ENCODE measurements at regions not wholly inside any gene's neighbourhood (a gene's known extent, or its start where the extent isn't known, plus 50 kb on each side); places are given as distances from the start of the nearest gene placed in this dataset.

GRCh38 chr4:130395871-130396270 lies 1299.9 kb downstream of the C4orf33 start:
- no peak for DNase-seq

- DNase-seq = no peak
Measured at GRCh38 chr4:130403221-130403620, 1307.3 kb downstream of the C4orf33 start.

DNA sequence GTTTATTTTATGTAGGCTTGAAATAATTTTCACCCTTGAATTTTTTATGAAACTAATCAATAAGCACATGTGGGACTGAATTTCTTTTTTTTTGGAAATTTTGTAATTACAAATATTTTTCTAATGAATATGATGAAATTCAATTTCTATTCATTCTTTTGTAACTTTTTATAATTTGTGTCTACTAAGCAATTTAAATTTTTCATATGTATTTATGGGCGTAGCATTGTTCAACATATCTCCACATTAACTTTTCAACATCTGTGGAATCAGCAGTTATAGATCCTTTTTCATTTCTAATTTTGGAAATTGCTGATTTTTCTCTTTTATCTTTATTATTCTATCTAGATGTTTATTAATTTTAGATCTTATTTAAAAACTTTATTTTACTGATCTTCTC lies 1320.3 kb downstream of the C4orf33 start:
- DNase-seq = no peak

GRCh38 chr4:130419211-130419975 lies 1323.4 kb downstream of the C4orf33 start:
- no peak for DNase-seq

DNA sequence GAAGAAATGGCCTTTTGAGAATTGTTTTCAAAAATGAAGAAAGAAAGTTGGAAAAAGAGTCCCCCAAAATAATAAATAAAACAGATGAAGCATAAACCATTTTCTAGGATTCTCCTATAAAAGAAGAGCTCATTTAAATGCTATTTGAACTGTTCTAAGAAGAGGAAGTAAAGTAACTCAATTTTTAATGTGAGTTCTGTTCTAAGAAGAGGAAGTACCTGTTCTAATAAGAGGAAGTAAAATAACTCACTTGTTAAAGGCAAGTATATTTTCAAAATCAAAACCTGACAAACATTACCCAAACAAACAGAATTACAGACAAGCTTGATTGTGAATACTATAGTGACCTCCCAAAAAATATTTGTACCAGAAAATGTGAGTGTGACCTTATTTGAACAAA lies 1326.3 kb downstream of the C4orf33 start:
- no peak for DNase-seq

GRCh38 chr4:130424211-130424610 lies 1328.3 kb downstream of the C4orf33 start:
- no peak for DNase-seq

DNA sequence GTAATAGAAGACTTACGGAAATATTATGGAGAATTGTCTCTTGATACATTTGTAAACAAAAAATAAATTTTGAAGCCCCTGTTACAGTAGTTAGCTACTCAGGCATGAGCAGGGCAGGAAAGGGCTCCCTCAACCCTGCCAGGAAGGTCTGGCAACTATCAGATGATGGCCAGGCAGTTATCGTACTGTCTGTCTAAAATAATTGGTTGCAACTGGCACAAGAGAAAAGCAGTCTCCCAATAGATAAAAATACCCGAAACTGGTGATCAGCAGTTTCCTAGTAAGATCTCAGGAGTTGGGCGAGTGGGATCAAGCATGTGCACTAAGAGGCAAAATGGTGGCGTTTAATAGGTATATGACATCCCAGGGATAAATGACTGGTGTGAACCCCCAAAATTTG lies 1336.3 kb downstream of the C4orf33 start:
- DNase-seq = no peak

- no peak for DNase-seq
Measured at GRCh38 chr4:130449741-130450140, 1353.8 kb downstream of the C4orf33 start.

- DNase-seq = no peak
Measured at GRCh38 chr4:130468340-130468739, 1372.4 kb downstream of the C4orf33 start.

- no peak for DNase-seq
Measured at GRCh38 chr4:130478406-130478805, 1382.5 kb downstream of the C4orf33 start.

DNA sequence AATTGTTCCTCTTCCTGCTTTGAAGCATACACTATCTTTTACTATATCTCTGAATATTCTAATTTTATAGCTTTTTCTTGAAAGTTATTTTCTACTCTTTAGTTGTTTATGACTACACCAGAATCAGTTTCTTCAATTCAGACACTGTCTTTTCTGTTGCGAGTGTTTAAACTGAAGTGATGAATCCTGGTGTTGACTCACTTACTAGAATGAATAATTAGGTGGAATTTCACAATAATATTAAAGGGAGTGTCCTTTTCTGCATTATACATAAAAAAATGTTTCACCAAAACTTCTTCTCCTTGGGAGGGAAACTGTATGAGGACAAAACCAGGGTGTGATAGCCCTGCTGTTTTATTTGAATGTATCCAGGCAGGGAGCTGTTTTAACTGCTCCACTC lies 1383.1 kb downstream of the C4orf33 start:
- DNase-seq = no peak

- no peak for DNase-seq
Measured at GRCh38 chr4:130479674-130480073, 1383.7 kb downstream of the C4orf33 start.

DNA sequence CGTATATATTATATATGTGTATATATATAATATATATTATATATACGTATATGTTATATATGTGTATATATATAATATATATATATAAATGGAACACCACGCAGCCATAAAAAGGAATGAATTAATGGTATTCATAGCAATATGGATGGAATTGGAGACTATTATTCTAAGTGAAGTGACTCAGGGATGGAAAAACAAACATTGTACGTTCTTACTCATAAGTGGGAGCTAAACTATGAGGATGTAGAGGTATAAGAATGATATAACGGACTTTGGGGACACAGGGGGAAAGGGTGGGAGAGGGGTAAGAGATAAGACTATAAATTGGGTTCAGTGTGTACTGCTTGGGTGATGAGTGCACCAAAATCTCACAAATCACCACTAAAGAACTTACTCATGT lies 1388.9 kb downstream of the C4orf33 start:
- no peak for DNase-seq

DNA sequence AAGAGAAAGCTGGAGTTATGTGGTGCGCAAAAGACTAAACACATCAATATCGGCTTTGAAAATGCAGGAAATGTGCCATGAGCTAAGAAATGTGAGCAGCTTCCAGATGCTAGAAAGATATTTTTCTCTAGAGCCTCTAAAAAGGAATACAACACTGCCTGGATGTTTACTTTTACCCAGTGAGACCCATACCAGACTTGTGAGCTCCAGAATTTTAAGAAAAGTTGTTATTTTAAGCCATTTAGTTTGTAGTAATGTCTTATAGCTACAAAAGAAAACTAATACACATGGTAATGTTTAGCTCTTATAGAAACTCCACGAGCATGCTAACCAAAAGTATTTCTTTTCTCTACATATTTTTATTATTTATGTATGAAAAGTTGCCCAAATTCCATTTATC lies 1389.4 kb downstream of the C4orf33 start:
- no peak for DNase-seq

GRCh38 chr4:130486186-130486585 lies 1390.2 kb downstream of the C4orf33 start:
- no peak for DNase-seq

DNA sequence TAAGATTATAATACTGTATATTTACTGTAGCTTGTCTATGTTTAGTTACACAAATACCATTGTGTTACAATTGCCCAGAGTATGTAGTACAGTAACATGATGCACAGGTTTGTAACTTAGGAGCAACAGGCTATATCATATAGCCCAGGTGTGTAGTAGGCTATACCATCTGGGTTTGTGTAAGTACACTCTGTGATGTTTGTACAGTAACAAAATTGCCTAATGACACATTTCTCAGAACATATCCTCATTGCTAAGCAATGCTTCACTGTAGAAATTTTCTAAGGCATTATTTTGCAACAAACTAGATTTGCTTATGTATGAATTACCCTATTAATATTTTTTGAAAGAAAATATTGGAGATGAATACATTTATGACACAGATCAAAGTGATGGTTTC lies 1390.9 kb downstream of the C4orf33 start:
- no peak for DNase-seq

DNA sequence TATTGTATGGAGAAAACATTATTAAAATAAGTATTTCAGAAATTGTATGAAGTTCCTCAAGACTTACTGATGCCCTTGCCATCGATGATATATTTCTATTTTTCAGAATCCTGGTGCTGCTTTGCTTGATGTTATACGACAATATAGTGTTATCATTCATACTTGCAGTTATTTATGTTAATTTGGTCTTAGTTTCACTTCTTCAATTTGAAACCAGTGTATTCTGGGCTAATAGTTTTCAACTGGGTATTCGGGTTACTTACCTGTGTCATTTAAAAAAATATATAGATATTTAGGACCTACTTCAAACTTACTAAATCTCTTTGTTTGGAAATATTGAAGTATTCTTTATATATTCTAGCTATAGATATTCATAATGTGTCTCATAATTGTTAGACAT lies 1414.7 kb downstream of the C4orf33 start:
- no peak for DNase-seq

DNA sequence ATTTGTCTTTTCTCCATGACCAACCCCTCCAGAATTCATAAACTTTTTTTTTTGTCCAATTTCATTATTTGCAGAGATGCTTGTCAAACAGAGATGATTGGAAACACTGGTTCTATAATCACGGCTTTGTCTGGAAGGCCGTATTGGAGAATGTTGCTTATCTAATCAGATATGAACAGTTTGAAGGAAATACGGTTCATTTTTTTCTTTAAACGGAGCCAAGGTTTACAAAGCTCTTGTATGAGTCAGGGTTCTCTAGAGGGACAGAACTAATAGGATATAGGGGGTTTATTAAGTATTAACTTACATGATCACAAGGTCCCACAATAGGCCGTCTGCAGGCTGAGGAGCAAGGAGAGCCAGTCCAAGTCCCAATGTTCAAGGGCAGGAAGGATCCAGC lies 1415.8 kb downstream of the C4orf33 start:
- no peak for DNase-seq

DNA sequence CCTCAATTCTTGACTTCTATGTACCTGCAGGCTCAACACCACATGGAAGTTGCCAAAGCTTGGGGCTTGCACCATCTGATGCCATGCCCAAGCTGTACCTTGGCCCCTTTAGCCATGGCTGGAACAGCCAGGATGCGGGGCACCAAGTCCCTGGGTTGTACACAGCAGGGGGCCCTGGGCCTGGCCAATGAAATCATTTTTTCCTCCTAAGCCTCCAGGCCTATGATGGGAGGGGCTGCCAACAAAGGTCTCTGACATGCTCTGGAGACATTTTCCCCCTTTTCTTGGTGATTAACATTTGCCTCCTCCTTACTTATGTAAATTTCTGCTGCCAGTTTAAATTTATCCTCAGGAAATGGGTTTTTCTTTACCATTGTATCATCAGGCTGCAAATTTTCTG lies 1428.1 kb downstream of the C4orf33 start:
- DNase-seq = no peak

- no peak for DNase-seq
Measured at GRCh38 chr4:130530505-130530904, 1434.6 kb downstream of the C4orf33 start.

- DNase-seq = no peak
Measured at GRCh38 chr4:130534651-130535050, 1438.7 kb downstream of the C4orf33 start.

DNA sequence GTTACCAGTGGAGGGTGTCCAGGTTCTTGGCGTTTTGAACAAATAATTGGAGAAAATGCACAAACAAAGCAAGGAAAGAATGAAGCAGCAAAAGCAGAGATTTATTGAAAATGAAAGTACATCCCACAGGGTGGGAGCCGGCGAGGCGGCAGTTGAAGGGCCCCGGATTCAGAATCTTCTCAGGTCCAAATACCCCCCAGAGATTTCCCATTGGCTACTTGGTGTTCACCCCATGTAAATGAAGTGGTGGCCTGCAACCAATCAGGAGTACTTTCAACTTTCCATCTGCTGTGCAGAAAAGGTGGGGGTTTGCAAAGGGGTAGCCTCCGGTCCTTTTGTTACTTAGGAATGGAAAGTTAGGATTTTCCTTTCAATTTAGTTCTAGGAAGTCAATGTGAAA lies 1447.0 kb downstream of the C4orf33 start:
- DNase-seq = no peak

- no peak for DNase-seq
Measured at GRCh38 chr4:130545171-130545570, 1449.2 kb downstream of the C4orf33 start.

GRCh38 chr4:130545596-130545995 lies 1449.6 kb downstream of the C4orf33 start:
- DNase-seq = no peak

DNA sequence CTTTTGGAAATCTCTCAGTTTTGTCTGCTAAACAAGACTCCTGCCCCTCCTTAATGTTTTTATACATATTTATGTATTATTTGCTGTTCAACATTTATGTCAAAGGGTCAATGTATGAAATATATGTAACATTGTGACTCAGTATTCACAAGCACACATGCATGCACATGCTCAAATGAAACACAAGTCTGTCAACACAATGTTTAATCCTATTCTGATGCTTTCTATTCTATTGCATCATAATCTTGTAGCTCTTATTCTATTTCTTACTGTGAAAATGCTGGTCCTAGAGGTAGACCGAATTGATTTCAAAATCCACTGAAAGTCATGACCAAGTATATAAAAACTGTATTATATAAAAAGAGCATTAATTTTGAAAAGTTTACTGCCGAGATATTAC lies 1463.3 kb downstream of the C4orf33 start:
- DNase-seq = no peak

All from NCI-H226 (cell line).